NB4 (cell line): ENCODE measurements at regions not wholly inside any gene's neighbourhood (a gene's known extent, or its start where the extent isn't known, plus 50 kb on each side); places are given as distances from the start of the nearest gene placed in this dataset.

Experiments used
- POLR2A ChIP-seq: IDR thresholded peaks from 2 replicates; pipeline ENCODE4 v1.6.1; 2011; ENCODE audit warnings: mild to moderate bottlenecking; ENCODE audit not compliant: insufficient read length; ENCODE audit errors: extremely low read depth
- TF ChIP-seq, protein P1 (sequence below): IDR thresholded peaks from 2 replicates; pipeline ENCODE4 v1.6.1; 2011; ENCODE audit warnings: low read depth, low read length

DNA sequence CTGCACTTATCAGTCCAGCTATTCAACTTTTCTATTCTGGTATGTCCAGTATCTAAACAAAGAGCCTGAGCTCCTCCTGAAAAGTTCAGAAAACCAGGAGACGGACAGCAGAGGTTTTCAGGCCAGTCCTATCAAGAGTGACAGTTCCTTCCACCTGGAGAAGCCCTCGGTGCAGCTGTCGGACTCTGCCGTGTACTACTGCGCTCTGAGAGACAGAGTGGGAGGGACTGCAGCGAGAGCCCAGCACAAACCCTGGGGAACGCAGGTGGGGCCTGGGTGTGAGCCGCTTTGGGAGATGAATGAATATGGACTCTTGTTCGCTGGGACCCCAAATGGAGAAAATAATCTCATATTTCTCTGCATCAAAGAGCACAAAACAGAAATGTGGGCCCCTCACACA is 329.8 kb upstream of the OR4E1 start:
- TF ChIP-seq POLR2A, result no peak
- TF ChIP-seq, protein P1, sequence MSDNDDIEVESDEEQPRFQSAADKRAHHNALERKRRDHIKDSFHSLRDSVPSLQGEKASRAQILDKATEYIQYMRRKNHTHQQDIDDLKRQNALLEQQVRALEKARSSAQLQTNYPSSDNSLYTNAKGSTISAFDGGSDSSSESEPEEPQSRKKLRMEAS, result no peak
